Liver (tissue), 8 donors: ENCODE measurements at regions not wholly inside any gene's neighbourhood (a gene's known extent, or its start where the extent isn't known, plus 50 kb on each side); places are given as distances from the start of the nearest gene placed in this dataset.

Experiments used
- DNase-seq: peaks from one replicate; pipeline ENCODE4 v3.0.0-alpha.2; 2017; ENCODE audit warnings: low spot score
- H3K27ac ChIP-seq, 2 donors: one replicate each; pipeline ENCODE4 v1.7.0; 2013; ENCODE audit warnings: inconsistent platforms in 2 of 2, low read length in 2 of 2, control low read depth in 1 of 2, low read depth in 1 of 2, mild to moderate bottlenecking in 1 of 2
- H3K27me3 ChIP-seq, 4 donors: one replicate each; pipeline versions ENCODE4 v1.6.1 to v1.7.0; 2013; ENCODE audit warnings: low read length in 3 of 4, inconsistent platforms in 1 of 4, mild to moderate bottlenecking in 1 of 4, moderate library complexity in 1 of 4; ENCODE audit not compliant: control insufficient read depth in 4 of 4, insufficient read depth in 4 of 4
- H3K36me3 ChIP-seq, 4 donors: one replicate each; pipeline versions ENCODE4 v1.6.1 to v1.7.0; 2013; ENCODE audit warnings: low read length in 3 of 4, mild to moderate bottlenecking in 3 of 4, low read depth in 1 of 4, moderate library complexity in 1 of 4; ENCODE audit not compliant: control insufficient read depth in 4 of 4, insufficient read depth in 3 of 4
- H3K4me1 ChIP-seq, 4 donors: one replicate each; pipeline versions ENCODE4 v1.6.1 to v1.7.0; 2013; ENCODE audit warnings: low read length in 3 of 4, mild to moderate bottlenecking in 3 of 4, moderate library complexity in 1 of 4; ENCODE audit not compliant: control insufficient read depth in 4 of 4, insufficient read depth in 4 of 4
- H3K4me3 ChIP-seq, 3 donors: one replicate each; pipeline versions ENCODE4 v1.6.1 to v1.7.0; 2013; ENCODE audit warnings: low read length in 3 of 3, control low read depth in 1 of 3, low read depth in 1 of 3, mild to moderate bottlenecking in 1 of 3
- H3K9ac ChIP-seq, 2 donors: one replicate each; pipeline ENCODE4 v1.7.0; 2013; ENCODE audit warnings: low read length in 2 of 2, mild to moderate bottlenecking in 2 of 2, moderate library complexity in 2 of 2, control low read depth in 1 of 2, low read depth in 1 of 2
- H3K9me3 ChIP-seq, 4 donors: one replicate each; pipeline versions ENCODE4 v1.6.1 to v1.7.0; 2013; ENCODE audit warnings: low read length in 3 of 4; ENCODE audit not compliant: control insufficient read depth in 4 of 4
- CTCF ChIP-seq: fragments of 150-350 bp; IDR thresholded peaks from 2 replicates; pipeline ENCODE4 v1.5.1; 2017; ENCODE audit warnings: improper control_type of control experiment, low read depth, low read length; ENCODE audit not compliant: missing input control
- EGR1 ChIP-seq, 2 donors: IDR thresholded peaks; 2 replicates each; pipeline ENCODE4 v1.6.1; 2016 to 2018; ENCODE audit warnings: antibody characterized with exemption in 2 of 2, low read depth in 2 of 2
- FOXA1 ChIP-seq: IDR thresholded peaks from 2 replicates; pipeline ENCODE4 v1.6.1; 2016; ENCODE audit warnings: antibody characterized with exemption
- FOXA2 ChIP-seq: IDR thresholded peaks from 2 replicates; pipeline ENCODE4 v1.6.1; 2016; ENCODE audit warnings: antibody characterized with exemption
- GABPA ChIP-seq, 2 donors: IDR thresholded peaks in 1 of 2; conservative IDR thresholded peaks in 1 of 2; 2 replicates each; pipeline ENCODE4 v1.6.1; 2016; ENCODE audit warnings: antibody characterized with exemption in 2 of 2, mild to moderate bottlenecking in 1 of 2, moderate library complexity in 1 of 2
- HNF4A ChIP-seq, 2 donors: conservative IDR thresholded peaks; 2 replicates each; pipeline ENCODE4 v1.6.1; 2016; ENCODE audit warnings: antibody characterized with exemption in 2 of 2, mild to moderate bottlenecking in 2 of 2
- HNF4G ChIP-seq: IDR thresholded peaks from 2 replicates; pipeline ENCODE4 v1.6.1; 2016; ENCODE audit warnings: antibody characterized with exemption
- JUND ChIP-seq, 2 donors: IDR thresholded peaks; 2 replicates each; pipeline ENCODE4 v1.6.1; 2016; ENCODE audit warnings: antibody characterized with exemption in 2 of 2
- MAX ChIP-seq: IDR thresholded peaks from 2 replicates; pipeline ENCODE4 v1.6.1; 2016; ENCODE audit warnings: antibody characterized with exemption
- NR2F2 ChIP-seq: IDR thresholded peaks from 2 replicates; pipeline ENCODE4 v1.6.1; 2016; ENCODE audit warnings: antibody characterized with exemption
- RAD21 ChIP-seq, 2 donors: IDR thresholded peaks; 2 replicates each; pipeline ENCODE4 v1.6.1; 2016; ENCODE audit warnings: antibody characterized with exemption in 2 of 2, mild to moderate bottlenecking in 2 of 2
- REST ChIP-seq: IDR thresholded peaks from 2 replicates; pipeline ENCODE4 v1.6.1; 2016; ENCODE audit warnings: antibody characterized with exemption, mild to moderate bottlenecking
- RXRA ChIP-seq, 2 donors: IDR thresholded peaks; 2 replicates each; pipeline ENCODE4 v1.6.1; 2017 to 2018; ENCODE audit warnings: antibody characterized with exemption in 2 of 2, mild to moderate bottlenecking in 1 of 2
- SP1 ChIP-seq: IDR thresholded peaks from 2 replicates; pipeline ENCODE4 v1.6.1; 2018; ENCODE audit warnings: antibody characterized with exemption, mild to moderate bottlenecking
- TAF1 ChIP-seq: conservative IDR thresholded peaks from 2 replicates; pipeline ENCODE4 v1.6.1; 2016; ENCODE audit warnings: antibody characterized with exemption, mild to moderate bottlenecking
- YY1 ChIP-seq: IDR thresholded peaks from 2 replicates; pipeline ENCODE4 v1.6.1; 2016; ENCODE audit warnings: antibody characterized with exemption, mild to moderate bottlenecking
- ZBTB33 ChIP-seq: IDR thresholded peaks from 2 replicates; pipeline ENCODE4 v1.6.1; 2016; ENCODE audit warnings: antibody characterized with exemption
- WGBS: extraction: QIAGEN DNeasy Blood & Tissue Kit; methylation state at CpG from one replicate; pipeline ENCODE4 v1.1.7; 2013; 5-methylcytosine and 5-hydroxymethylcytosine counted together
- donor health status: healthy.
- donor health status: healthy.
- donor health status: healthy.
- donor health status: healthy.
- donor health status: healthy.

GRCh38 chr16:31694461-31694860 lies 166.8 kb downstream of the AHSP start:
- Histone ChIP-seq H3K27ac (no peak overlapping the region), H3K4me3 (no peak overlapping the region), H3K9ac (no peak overlapping the region), H3K27me3 (no peaks in the 10 kb centered on the region), H3K9me3 (no peaks in the 10 kb centered on the region), H3K4me1 (peaks cover 0 to 5% (median 3%) of the 10 kb centered on the region in 4 donors), H3K36me3 (no peaks in the 10 kb centered on the region)
- WGBS: over 99% methylated on average over 2 of the region's 2 CpGs
- no peak for DNase-seq
- TF ChIP-seq EGR1 (IDR thresholded peaks at IDR 0.05; ENCODE audit: low read depth in 2 of 2): no peak
- TF ChIP-seq RXRA (IDR thresholded peaks at IDR 0.05): no peak
- no peak for TF ChIP-seq RAD21 (IDR thresholded peaks at IDR 0.05)
- no peak for TF ChIP-seq HNF4G
- no peak for TF ChIP-seq HNF4A (conservative IDR thresholded peaks at IDR 0.05)
- no peak for TF ChIP-seq JUND (IDR thresholded peaks at IDR 0.05)
- TF ChIP-seq NR2F2: no peak
- TF ChIP-seq YY1: no peak
- no peak for TF ChIP-seq CTCF
- no peak for TF ChIP-seq SP1
- no peak for TF ChIP-seq REST
- no peak for TF ChIP-seq GABPA (IDR thresholded peaks at IDR 0.05 in 1 of 2, conservative IDR thresholded peaks at IDR 0.05 in 1 of 2)
- TF ChIP-seq FOXA2: no peak
- TF ChIP-seq TAF1: no peak
- TF ChIP-seq FOXA1: no peak
- no peak for TF ChIP-seq ZBTB33

GRCh38 chr16:31695667-31696066 lies 168.0 kb downstream of the AHSP start:
- H3K27me3 ChIP-seq: no peaks in the 10 kb centered on the region
- no peak overlapping the region for H3K4me3 ChIP-seq
- no peaks in the 10 kb centered on the region for H3K36me3 ChIP-seq
- DNase-seq: no peak
- WGBS: 52% methylated on average over 4 of the region's 4 CpGs
- H3K27ac ChIP-seq: no peak overlapping the region
- peaks cover 0 to 9% (median 4%) of the 10 kb centered on the region in 4 donors for H3K4me1 ChIP-seq
- H3K9me3 ChIP-seq: no peaks in the 10 kb centered on the region
- no peak for TF ChIP-seq MAX
- no peak for TF ChIP-seq NR2F2
- no peak for TF ChIP-seq SP1
- no peak for TF ChIP-seq REST
- no peak for TF ChIP-seq TAF1
- TF ChIP-seq EGR1 (IDR thresholded peaks at IDR 0.05; ENCODE audit: low read depth in 2 of 2): no peak
- no peak for TF ChIP-seq GABPA (IDR thresholded peaks at IDR 0.05 in 1 of 2, conservative IDR thresholded peaks at IDR 0.05 in 1 of 2)
- TF ChIP-seq FOXA2: no peak
- no peak overlapping the region for H3K9ac ChIP-seq
